GM21526 (cell line): ENCODE measurements at regions not wholly inside any gene's neighbourhood (a gene's known extent, or its start where the extent isn't known, plus 50 kb on each side); places are given as distances from the start of the nearest gene placed in this dataset.
"Not testable (repeated sequence)": the region's sequence is repeated elsewhere in the genome, so short reads cannot be mapped to it uniquely, and the experiment has no call there.

Source experiments
- ATAC-seq: cut with Tn5 transposase; IDR thresholded peaks from one replicate; pipeline ENCODE4 v1.9.1; 2021; ENCODE audit warnings: moderate library complexity; ENCODE audit not compliant: unreplicated experiment, low FRiP score

DNA sequence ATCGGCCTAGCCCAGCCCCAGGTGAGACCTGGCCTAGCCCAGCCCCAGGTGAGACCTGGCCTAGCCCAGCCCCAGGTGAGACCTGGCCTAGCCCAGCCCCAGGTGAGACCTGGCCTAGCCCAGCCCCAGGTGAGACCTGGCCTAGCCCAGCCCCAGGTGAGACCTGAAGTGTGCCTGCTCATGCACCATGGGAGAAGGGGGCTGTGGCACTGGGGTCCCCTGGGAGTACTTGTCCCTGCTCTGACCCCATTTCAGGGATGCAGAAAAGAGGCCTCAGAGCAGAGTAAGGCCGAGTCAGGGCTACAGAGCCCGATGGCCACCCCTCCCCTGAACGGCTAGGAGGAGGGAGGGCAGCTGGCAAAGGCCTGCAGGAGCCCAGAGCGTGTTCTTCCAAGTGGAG lies 129.6 kb downstream of the CRYBB2 start:
- ATAC-seq, result not testable (repeated sequence)

DNA sequence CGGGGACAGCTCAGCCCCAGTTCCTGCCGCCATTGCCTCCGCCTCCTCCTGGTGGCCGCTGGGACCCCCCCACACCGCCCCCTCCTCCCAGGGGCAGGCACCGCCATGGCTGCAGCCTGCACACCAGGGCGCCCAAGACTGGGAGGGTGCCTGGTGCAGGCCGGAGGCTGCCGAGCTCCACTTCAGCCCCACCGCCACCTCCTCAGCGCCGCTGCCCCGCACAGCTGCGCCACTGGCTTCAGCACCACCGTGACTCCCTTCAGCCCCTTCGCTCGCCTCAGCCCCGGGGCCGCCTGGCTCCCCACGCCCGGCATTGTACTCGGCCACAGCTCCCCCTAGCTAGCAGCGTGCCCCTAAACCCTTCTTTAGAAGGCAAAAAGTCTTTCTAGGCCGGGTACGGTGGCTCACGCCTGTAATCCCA lies 131.1 kb downstream of the CRYBB2 start:
- ATAC-seq, result no peak

DNA sequence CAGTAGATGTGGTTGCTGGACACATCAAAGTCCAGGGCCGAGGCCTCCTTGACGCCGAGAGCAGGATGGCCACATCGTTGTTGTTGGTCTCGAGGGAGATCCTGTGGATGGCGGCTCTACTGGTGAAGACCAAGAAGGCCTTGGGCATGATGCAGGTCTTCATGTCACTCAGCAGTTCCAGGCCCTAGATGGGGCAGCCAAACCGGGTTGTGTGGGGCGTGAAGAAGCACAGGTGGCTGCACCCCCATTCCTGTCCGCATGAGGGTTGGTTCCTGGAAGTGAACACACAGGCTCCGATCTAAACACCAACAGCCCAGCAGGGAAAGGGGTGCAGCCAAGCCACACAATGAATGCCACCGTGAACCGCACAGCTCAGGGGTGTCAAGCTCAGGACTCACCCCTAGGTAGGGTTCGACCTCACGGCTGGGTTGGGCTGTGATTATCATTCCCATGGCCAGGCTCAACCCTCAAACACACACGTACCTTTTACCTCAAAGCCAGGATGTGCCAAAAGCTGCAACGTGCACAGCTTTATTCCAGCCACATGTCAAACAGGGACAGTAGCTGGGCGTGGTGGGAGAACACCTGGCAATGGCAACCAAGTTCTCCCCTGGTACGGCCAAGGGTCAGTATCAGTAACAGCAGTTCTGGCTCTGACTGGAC lies 132.3 kb downstream of the CRYBB2 start:
- ATAC-seq, result no peak

DNA sequence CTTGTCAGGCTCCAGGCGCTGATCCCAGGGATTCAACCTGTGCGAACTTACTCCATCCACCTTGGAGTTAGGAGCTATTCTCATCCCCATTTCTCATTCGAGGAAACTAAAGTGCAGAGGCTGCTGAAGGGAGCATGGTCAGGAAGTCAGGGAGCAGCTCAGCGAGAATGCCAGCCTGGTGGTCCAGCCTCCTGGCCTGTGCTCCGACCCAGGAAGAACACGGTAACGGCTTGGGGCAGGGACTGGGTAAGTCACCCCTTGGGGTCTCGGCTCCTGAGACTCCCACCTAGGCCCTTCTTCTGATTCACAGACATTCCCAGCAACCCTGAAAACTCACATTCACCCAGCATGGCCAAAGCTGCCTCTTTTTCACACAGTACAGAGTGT lies 132.8 kb downstream of the CRYBB2 start:
- no peak for ATAC-seq

DNA sequence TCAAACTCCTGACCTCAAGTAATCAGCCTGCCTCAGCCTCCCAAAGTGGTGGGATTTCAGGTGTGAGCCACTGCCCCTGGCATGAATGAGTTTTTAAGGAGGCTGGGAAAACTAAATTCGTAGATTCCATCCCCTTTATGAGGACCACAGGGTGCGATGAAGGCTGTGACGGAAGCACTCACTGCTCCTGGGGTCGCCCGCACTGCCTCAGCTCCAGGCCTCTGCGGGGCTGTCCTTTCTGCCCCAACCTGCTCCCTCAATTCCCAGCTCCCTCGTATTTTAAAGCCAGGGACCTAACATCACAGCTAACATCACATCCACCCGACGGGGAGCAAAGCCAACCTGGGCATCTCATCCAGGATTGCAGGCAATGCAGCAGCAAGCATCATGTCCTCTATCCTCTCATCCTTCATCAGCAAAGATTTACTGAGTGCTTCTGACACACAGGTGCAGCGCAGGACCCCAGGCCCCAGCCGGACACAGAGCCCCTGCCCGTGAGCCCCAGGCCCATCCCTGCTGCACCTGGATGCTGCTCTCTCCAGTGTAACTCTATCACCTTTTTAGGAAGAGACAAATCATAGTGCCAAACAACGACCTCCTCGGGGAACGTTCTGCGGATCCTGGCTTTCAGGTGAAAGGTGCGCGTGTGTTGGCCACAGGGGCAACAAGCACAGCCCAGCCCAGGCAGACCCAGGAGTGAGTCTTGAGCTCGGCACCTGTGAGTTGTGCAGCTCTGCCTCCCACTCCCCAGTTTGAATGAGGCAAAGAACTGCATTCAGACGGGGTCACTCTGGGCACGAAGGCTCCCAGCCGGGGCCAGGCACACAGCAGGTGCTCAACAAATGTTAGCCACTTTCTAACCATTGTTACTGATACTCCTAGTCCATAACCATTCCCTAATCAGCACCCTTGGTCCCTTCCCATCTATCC lies 134.3 kb downstream of the CRYBB2 start:
- no peak for ATAC-seq

DNA sequence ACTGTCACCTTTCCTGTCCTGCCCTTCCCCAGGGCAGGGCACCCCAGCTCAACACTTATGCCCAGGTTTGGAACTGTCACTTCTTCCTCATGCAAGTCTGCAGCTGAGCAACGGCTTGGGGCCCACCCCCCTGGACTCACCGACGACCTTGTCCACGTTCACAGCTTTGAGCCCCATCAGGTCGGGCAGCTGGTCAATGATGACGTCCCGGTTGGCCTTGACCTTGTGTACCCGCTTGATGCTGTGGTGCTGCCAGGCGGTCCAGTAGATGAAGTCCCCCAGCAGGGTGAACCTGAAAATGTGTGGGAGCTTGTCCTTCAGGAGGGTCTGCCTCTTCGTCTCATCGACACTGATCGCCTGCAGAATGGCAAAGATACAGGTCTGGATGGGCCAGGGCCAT lies 135.0 kb downstream of the CRYBB2 start:
- ATAC-seq, result no peak

DNA sequence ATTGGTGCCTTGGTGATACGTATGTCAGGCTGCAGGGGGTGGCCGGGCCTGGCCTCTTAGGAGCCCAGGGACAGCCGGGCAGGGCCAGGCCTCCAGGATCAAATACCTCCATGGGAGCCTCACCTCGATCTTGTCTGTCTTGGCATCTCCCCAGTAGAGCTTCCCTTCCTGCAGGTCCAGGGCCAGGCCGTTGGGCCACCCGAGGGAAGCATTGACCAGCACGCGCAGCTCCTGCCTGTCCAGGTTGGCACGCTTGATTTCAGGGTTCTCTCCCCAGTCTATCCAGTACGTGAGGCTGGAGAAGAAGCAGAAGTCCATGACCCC lies 137.7 kb downstream of the CRYBB2 start:
- no peak for ATAC-seq

DNA sequence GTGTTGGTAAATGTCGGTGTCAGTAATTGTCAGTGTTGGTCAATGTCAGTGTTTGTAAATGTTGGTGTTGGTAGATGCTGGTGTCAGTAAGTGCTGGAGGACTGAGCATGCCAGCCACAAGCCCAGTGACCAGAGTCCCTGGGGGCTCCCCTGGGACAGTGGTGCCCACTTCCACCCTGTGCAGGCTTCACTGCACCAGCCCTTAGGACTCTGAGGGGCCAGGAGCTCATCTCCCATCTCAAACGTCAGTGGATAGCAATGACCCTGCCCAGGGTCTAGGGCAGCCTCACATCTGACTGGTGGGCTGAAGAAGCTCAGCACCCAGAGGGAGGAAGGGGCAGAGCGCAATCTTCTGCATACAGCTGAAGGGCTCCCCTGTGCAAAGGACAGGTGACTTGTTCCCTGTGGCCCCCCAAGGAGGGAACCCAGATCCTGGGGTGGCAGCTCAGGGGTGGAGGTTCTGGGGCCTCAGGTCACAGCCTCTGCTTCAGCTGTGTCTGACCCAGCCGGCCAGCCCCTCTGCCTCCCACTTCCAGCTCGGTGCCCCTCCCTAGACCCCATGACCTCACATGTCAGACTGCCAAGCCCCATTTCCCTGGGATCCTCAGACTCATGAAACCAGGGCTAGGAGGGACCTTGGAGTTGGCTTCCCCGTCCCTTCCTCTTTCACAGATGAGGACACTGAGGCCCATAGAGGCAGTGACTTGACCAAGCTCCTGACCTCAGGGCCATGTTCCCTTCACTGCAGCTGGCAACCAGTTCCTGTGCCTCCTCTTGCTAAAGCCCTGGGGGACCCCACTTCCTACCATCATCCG lies 138.4 kb downstream of the CRYBB2 start:
- ATAC-seq, result no peak

DNA sequence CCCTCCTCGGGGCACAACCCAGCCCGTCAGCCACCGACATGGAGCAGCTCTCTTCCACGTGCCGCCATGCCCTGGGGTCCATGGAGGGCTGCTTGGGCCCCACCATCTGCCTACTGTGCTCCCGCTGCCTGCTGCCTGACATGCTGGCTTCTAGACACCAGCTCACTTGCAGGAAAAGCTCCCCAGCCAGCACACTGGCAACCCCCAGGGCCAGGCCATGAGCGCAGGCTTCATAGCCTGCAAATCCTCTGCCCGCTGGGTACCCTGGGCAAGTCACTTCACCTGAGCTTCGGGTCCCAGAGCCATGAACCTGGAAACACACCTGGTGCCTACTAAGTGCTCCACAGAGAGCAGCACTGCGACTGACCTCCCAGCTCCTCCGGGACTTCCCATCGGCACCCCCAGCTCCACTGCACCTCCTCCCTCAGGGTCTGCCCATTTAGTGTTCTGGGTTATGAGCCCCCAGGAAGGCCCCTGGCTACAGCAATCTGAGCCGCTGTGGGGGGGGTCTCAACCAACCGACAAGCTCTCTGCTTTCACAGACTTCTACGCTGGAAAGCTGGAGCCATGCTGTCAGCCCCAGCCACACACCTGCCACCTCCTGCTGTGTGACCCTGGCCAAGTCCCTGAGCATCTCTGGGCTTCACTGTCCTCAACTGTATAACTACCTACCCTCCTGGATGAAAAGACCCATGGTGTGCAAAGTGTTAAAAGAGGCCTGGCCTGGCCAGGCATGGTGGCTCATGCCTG lies 139.2 kb downstream of the CRYBB2 start:
- no peak for ATAC-seq

DNA sequence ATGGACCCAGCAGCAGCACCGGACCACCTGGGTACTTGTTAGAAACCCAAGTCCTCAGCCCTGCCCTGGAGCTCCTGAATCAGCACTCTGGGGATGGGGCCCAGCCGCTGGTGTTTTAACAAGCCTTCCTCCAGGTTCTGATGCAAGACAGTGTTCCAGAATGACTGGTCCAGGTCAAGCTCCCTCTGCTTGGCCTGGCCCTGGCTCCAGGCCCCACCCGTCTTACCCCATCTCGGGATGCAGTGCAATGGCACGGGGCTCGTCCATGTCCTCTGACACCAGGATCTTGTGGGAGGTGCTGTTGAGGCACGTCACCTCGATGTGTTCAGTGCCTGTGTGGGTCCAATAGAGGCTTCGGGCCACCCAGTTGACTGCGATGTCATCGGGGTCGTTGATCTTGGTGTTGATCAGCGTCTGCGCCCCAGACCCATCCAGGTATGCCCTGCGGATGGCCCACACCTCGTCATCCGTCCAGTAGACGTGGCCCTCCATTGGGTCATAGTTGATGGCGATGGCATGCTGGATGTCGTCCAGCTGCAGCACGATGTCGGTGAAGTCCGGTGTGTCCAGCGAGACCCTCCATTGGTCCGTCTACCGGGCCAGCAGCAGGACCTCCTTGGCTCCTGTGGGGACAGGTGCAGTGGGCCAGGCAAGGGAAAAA lies 140.3 kb downstream of the CRYBB2 start:
- no peak for ATAC-seq

DNA sequence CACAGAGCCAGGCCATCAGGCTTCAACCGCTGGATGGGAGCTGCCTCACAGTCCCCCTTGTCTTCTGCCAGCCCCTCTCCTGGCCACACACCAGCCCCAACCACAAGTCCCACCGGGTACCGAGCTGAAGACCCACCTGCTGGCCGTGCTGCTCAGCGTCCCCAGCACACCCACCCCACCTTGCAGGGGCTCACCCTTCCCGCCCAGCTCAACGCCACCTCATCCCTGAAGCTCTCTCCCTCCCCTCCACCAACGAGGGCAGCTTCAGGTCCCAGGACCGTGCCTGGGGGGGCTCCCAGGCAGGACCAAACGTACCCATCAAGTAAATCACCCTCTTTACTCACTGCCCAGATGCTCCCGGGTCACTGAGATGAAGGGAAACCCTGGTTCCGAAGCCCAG lies 141.0 kb downstream of the CRYBB2 start:
- no peak for ATAC-seq

DNA sequence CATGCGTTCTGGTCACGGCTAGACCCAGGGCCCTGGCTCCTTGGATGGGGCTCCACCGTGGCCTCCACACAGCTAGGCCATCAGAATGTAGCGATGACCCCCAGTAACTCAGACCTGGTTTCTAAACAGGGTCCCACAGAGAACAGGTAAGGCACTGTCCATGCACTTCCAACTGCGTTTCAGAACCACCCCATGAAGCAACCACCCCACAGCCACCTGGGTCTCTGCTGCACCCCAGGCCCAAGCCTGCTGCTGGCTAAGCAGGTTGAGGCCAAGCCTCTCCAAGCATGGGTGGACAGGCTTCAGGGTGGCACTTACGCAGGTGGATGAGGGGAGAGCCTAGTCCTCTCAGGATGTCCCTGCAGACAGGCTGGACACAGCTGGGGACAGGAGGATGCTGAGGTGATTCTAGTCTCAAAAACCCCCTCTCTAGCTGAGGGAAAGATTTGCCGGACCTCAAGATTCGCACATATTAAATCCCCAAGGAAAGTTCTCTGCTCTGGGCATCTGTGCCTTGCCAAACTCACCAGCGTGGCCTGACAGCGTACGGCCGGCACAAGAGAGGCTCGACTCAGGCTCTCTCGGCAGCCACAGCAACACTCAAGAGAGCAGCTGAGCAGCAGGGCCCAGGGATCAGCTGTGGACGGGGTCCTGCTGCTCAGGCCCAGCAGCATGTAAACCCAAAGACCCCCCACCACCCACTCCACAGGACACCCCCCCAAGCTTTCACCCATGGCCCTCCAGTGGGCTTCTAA lies 141.6 kb downstream of the CRYBB2 start:
- ATAC-seq, result no peak

DNA sequence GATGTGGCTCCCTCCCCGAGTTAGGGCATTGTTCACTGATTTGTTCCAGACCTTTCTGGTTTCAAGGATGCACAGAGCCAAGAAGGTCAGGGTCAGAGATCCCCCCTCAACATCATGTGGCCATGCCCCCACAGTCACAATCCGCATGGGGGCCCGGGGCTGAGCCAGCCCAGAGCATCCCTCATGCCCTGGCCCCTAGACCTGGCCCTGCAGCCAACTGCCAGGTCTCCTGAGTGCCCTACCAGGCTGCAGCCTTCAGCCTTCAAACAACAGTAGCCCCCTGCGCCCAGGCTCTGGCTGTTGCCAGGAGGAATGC lies 142.4 kb downstream of the CRYBB2 start:
- no peak for ATAC-seq

DNA sequence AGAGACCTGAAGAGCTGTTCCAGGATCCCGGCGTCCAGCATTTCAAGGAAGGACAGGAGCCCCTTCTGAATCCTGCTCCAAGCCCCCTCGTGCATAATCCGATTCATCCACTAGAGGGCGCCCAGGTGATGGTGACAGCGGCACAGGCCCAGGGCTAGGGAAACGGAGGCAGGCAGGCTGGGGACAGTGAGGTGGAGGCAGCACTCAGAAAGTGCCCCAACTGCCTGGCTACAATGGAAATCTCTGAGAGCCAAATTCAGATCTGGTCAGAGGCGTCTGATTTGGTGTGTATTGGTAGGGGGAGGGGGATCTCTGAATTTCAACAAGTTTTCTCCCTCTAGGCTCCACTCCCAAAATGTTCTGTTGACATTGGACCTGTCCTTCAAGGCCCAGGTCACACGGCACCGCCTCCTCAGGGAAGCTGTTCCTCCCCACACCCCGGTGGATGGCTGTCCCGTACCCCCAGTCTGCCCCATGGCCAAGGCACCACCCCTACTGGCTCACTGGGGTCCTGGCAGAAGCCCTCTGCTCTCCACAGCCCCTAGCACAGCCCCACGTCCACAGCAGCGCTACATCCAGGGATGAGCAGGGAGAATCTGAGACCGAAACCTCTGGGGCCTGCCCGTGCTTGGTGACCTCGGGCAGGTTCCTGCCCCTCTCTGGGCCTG lies 142.9 kb downstream of the CRYBB2 start:
- ATAC-seq, result no peak

DNA sequence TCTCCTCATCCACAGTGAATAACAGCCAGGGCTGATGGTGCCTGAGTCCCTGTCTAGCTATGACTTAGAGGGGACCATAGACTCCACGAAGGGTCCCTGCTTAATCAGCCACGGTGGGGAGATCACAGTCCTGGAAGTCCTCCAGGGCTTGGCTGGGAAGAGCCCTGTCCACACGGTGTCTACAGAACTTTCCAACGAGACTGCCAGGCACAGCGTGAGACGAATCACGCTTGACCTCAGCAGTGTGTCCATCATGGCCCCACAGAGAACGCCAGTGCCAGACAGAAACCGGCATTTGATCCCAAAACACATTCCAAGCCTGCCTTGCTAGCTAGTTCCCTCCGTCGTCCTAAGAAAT lies 143.4 kb downstream of the CRYBB2 start:
- ATAC-seq, result no peak

DNA sequence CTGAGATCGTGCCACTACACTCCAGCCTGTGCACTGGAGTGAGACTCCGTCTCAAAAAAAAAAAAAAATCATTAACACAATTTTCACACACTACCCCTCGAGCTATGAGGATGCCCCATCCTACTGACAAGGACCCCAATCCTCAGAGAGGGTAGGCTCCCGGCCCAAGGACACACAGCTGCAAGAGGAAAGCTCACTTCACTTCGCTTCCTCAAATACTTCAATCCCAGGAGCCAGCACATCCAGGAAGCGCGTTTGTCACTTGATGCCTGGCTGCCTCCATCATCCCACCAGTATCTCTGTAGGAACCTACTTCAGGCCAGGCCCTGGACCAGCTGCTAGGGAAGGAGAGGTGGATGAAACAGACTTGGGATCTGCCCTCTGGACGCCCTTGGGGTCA lies 144.0 kb downstream of the CRYBB2 start:
- ATAC-seq, result no peak

DNA sequence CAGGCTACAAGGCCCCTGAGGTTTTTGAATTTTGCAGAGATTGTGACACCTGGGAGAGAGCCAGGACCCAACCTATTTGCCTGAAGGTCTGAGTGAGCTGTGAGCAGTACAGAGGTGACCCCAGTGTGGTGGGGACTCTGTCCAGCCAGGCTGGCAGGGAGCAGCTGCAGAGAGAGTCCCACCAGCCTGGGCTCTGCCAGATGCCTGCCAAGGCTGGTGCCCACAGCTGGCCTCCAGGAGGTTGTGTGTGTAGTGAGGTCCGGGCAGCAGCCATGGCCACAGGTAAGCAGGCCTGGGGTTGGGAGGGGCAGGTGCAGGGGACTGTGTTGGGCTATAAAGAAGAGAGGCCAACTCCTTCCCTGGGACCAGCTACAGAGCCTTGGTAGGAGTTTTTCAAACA lies 144.8 kb downstream of the CRYBB2 start:
- no peak for ATAC-seq

DNA sequence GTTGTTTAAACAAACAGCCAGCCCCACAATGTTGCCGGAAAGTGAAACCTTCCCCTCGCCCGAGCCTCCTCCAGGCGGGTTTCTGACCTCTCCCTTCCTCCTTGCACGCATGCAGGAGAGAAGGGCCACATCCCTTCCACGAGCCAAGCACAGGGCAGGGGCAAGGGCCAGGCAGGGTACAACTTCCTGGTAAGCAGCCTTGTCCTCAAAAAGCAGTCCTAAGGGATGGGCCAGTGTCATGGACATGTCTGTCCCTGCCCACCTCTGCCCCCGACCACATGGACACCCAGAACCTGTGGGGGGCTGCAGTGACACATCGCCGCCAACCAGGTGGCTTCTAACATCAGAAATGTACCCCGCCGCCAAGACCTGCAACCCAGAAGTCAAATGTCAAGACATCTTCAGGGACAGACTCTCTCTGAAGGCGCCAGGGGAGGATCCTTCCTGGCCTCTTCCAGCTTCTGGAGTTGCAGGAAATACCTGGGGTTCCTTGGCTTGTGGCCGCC lies 145.3 kb downstream of the CRYBB2 start:
- no peak for ATAC-seq
